Stomach (tissue), 4 donors: ENCODE measurements at regions not wholly inside any gene's neighbourhood (a gene's known extent, or its start where the extent isn't known, plus 50 kb on each side); places are given as distances from the start of the nearest gene placed in this dataset.

Experiments used
- EP300 ChIP-seq: sonication (generic); formaldehyde crosslinking; IDR thresholded peaks from one replicate; pipeline ENCODE4 v1.6.1; 2017; ENCODE audit warnings: antibody characterized with exemption
- POLR2A ChIP-seq, 4 donors: fragments of 450-650 bp; IDR thresholded peaks; one replicate each; pipeline ENCODE4 v1.6.1; 2016; ENCODE audit warnings: antibody characterized with exemption in 4 of 4, control low read depth in 2 of 4, mild to moderate bottlenecking in 1 of 4, moderate library complexity in 1 of 4

- TF ChIP-seq POLR2A (IDR thresholded peaks at IDR 0.05) (no peak), EP300 (no peak)
These were observed 176.5 kb upstream of the RUNX1 start for GRCh38 chr21:35225573-35225972.
